WI38 (cell line): ENCODE measurements at regions not wholly inside any gene's neighbourhood (a gene's known extent, or its start where the extent isn't known, plus 50 kb on each side); places are given as distances from the start of the nearest gene placed in this dataset.

Source experiments
- H3K4me3 ChIP-seq: 2 replicates; pipeline ENCODE4 v1.5.1; 2011; ENCODE audit warnings: low read depth, mild to moderate bottlenecking, control low read depth, low read length
- CTCF ChIP-seq: IDR thresholded peaks from 2 replicates; pipeline ENCODE4 v1.5.1; 2012; ENCODE audit warnings: low read depth, mild to moderate bottlenecking, control low read depth, low read length

DNA sequence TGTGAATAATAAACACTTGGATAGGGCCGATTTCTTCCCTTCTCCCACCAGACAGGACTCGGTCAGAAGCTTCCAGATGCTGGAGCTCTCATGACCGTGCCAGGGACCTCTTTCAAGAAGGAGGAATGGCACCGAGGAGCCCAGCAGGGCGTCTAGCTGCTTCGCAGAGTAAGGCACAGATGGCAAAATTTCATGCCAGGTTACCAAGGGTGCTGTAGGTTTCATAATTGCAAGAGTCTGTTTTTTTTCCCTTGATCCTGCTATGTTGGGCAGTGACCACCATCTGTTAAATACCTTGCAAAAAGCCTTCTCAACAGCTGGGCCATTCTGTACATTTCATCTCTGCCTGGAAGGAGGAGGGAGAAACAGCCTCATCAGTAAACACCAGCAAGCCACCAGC lies 111.8 kb downstream of the EDN3 start:
- no peak for TF ChIP-seq CTCF
- H3K4me3 ChIP-seq: no peak overlapping the region

- no peak for TF ChIP-seq CTCF
- no peak overlapping the region for H3K4me3 ChIP-seq
These were observed 112.5 kb downstream of the EDN3 start for GRCh38 chr20:59412875-59413284.

DNA sequence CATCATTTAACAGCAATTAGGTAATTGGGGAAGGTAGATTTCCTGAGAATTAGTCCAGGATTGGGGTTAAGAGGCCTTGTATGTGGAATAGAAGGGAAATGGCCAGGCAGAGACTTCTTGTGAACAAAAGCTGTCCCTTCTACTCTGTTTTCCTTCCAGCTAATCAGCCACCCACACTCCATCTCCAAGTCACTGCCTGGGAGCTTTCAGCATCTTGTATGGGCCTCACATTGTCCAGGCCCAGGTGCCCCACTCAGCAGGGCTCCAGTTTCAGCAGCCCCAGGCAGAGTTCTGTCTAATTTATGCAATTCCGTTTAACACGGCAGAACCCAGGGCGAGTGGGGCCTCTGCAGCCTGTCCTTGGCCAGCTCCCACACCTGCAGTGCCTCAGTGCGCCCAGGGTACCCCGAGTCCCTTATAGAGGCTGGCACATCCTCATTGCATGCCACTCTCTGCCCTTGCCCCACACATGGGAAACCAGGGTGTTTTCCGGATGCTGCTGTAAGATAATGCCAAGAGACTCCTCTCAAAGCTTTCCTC lies 113.0 kb downstream of the EDN3 start:
- no peak for TF ChIP-seq CTCF
- no peak overlapping the region for H3K4me3 ChIP-seq

DNA sequence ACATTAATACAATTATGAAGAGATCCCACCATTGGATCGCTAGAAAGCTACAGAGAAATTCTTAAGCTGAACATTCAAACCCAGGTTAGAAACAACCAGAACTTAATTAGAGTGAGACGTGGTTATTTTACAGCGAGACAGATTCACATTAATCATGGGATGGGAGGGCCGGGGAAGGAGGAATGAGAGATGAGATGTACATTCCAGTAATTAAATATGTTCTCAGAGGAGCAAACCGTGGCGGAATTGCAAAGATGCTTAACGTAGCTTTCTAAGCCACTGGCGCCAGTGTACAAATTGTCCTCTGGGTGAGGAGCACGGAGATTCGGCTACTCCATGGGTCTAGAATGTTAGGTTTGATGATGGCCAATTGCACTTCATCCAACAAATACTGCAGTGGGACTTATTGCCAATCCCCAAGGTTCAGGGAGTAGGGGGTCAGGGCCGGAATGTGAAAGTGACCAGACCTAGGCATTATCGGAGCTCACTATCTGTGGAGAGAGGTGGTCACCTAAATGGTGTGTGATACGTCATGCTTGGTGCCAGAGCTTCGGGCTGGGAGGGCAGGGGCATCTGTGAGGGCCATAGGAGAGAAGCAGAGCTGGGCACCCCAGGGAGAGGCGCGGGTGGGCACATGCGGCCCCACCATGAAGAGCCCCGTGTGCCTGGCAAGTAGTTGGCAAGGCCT lies 114.7 kb downstream of the EDN3 start:
- no peak for TF ChIP-seq CTCF
- no peak overlapping the region for H3K4me3 ChIP-seq

DNA sequence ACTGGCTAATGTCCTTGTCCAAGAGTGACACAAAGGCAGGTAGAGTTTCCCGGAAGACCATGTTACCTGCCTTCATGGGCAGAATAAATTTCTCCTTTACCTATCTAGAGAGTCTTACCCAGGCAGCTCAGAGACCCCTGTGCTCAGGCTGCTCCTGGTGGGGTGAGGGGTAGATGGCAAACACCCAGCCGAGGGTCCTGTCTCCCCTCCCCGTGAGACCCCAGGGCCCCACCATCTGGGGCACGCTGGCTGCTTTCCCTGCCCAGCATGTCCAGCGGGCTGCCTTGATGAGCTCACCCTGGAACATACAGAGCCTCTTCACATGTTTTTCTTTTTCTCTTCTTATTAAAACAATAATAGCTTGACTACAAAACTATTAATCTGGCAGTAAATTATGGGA lies 116.5 kb downstream of the EDN3 start:
- no peak overlapping the region for H3K4me3 ChIP-seq
- TF ChIP-seq CTCF: no peak

DNA sequence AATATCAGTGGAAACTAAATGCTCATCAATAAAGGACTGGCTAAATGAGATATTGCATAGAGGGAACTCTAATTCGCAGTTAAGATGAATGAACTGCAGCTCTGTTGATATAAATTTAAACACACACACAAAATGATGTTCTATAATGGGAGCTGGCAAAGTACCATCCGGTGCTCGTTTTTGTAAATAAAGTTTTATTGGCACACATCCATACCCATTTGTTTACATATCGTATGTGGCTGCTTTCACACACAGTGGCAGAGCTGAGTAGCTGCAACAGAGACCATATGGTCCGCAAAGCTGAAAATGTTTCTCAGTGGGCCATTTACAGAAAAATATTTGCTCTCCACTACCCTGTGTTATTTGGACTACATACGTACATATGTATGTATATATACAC lies 120.7 kb downstream of the EDN3 start:
- no peak for TF ChIP-seq CTCF
- H3K4me3 ChIP-seq: no peak overlapping the region

- no peak for TF ChIP-seq CTCF
- no peak overlapping the region for H3K4me3 ChIP-seq
These were observed 121.7 kb downstream of the EDN3 start for GRCh38 chr20:59421920-59422637.
